ENCODE measurements at regions not wholly inside any gene's neighbourhood (a gene's known extent, or its start where the extent isn't known, plus 50 kb on each side); places are given as distances from the start of the nearest gene placed in this dataset.
"Not testable (repeated sequence)": the region's sequence is repeated elsewhere in the genome, so short reads cannot be mapped to it uniquely, and the experiment has no call there.

DNA sequence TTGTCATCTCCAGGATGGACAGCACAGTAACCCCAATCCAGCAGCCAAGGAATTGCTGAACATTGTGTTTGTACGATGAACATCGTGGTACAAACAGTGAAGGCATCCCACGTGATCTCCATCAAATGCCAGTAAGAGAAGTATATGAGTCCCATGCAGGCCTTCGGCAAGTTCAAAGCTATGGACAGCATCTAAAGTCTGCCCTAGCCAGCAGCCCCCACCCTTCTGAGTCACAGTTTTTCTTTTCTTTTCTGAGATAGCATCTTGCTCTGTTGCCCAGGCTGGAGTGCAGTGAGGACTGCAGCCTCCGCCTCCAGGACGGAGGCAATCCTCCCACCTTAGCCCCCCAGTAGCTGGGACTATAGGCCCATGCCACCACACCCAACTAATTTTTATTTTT lies 71.0 kb upstream of the SRD5A2 start:
- H3K27me3 ChIP-seq (ENCODE audit: insufficient read depth, low read length) = no peaks in the 10 kb centered on the region
- H3K4me3 ChIP-seq (ENCODE audit: low read length) = no peak overlapping the region
- H3K9me3 ChIP-seq (ENCODE audit: insufficient read depth, low read depth, low read length) = no peaks in the 10 kb centered on the region
- no peak overlapping the region for H3K27ac ChIP-seq (ENCODE audit: low read length)
- H3K36me3 ChIP-seq (ENCODE audit: insufficient read depth, low read depth, low read length) = no peaks in the 10 kb centered on the region
- H3K9ac ChIP-seq (ENCODE audit: low read depth, low read length) = no peak overlapping the region
- H3K4me1 ChIP-seq (ENCODE audit: insufficient read depth, low read length) = no peaks in the 10 kb centered on the region

DNA sequence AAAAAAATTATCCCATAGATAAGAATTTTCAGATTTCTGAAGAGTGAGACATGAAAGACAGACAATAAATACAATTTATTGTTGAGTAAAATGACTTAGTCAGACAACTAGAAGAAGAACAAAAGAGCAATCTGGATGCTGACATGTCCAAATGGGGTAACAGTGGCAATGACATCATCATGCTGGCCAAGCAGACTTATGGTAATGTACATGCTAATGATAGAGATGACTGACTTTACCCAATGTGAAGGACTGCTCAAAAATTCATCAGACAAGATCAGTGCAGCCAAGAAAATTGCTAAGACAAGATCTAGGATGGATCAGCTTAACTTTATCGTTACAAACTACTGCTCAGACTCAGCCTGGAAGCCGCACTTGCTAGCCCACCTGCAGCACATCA lies 70.5 kb upstream of the SRD5A2 start:
- H3K9me3 ChIP-seq (ENCODE audit: insufficient read depth, low read depth, low read length) = no peaks in the 10 kb centered on the region
- H3K27ac ChIP-seq (ENCODE audit: low read length) = no peak overlapping the region
- no peaks in the 10 kb centered on the region for H3K36me3 ChIP-seq (ENCODE audit: insufficient read depth, low read depth, low read length)
- no peaks in the 10 kb centered on the region for H3K27me3 ChIP-seq (ENCODE audit: insufficient read depth, low read length)
- no peak overlapping the region for H3K9ac ChIP-seq (ENCODE audit: low read depth, low read length)
- H3K4me1 ChIP-seq (ENCODE audit: insufficient read depth, low read length) = no peaks in the 10 kb centered on the region
- no peak overlapping the region for H3K4me3 ChIP-seq (ENCODE audit: low read length)

DNA sequence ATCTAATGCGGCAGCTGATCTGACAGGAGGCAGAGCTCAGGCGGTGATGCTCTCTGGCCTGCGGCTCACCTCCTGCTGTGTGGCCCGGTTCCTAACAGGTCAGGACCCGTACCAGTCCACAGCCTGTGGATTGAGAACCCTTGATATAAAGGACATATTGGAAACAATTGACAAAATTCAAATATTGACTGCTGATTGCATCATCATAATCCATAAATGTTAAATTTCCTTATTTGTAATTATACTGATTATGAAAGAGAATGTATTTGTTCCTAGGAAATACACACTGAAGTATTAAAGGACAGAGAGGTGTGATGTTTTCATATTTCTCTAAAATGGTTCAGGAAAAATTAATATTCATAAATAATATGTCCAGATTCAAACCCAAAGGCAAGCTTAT lies 63.8 kb upstream of the SRD5A2 start:
- Histone ChIP-seq H3K4me1 (ENCODE audit: insufficient read depth, low read length) (no peaks in the 10 kb centered on the region), H3K36me3 (ENCODE audit: insufficient read depth, low read depth, low read length) (no peaks in the 10 kb centered on the region), H3K27ac (ENCODE audit: low read length) (no peak overlapping the region), H3K9me3 (ENCODE audit: insufficient read depth, low read depth, low read length) (no peaks in the 10 kb centered on the region), H3K4me3 (ENCODE audit: low read length) (no peak overlapping the region), H3K9ac (ENCODE audit: low read depth, low read length) (no peak overlapping the region), H3K27me3 (ENCODE audit: insufficient read depth, low read length) (no peaks in the 10 kb centered on the region; the same call in 1 of the 2 replicates)

DNA sequence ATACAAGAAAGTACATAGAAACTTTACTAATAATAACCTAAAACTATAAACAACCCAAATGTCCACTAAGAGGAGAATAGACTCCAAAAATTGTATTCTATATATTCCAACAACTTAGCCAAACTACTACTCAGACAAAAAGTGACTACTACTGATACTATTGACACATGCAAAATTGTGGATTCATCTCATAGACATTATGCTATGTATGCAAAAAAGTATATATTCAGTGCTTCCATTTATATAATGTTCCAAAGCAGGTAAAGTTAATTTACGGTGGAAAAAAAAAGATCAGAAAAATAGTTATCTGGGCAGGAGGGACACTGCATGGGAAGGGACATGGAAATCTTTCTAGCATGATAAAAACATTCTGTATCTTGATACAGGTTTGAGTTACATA lies 62.0 kb upstream of the SRD5A2 start:
- Histone ChIP-seq H3K4me1 (ENCODE audit: insufficient read depth, low read length) (no peaks in the 10 kb centered on the region), H3K4me3 (ENCODE audit: low read length) (no peak overlapping the region), H3K27me3 (ENCODE audit: insufficient read depth, low read length) (no peaks in the 10 kb centered on the region; the same call in 1 of the 2 replicates), H3K36me3 (ENCODE audit: insufficient read depth, low read depth, low read length) (no peaks in the 10 kb centered on the region), H3K9me3 (ENCODE audit: insufficient read depth, low read depth, low read length) (no peaks in the 10 kb centered on the region), H3K9ac (ENCODE audit: low read depth, low read length) (no peak overlapping the region), H3K27ac (ENCODE audit: low read length) (no peak overlapping the region)

DNA sequence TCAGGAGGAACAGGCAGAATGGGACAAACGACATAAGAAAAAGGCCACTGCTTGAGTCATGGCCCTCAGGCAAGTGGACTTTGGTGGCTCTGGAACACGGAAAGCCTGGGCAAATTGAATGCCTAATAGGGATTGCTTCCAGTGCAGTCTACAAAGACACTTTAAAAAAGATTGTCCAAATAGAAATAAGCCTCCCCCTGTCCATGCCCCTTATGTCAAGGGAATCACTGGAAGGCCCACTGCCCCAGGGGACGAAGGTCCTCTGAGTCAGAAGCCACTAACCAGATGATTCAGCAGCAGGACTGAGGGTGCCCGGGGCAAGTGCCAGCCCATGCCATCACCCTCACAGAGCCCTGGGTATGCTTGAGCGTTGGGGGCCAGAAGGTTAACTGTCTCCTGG lies 51.5 kb upstream of the SRD5A2 start:
- not testable (repeated sequence) for H3K4me1 ChIP-seq (ENCODE audit: insufficient read depth, low read length); H3K27me3 ChIP-seq (ENCODE audit: insufficient read depth, low read length); H3K27ac ChIP-seq (ENCODE audit: low read length); H3K36me3 ChIP-seq (ENCODE audit: insufficient read depth, low read depth, low read length); H3K9ac ChIP-seq (ENCODE audit: low read depth, low read length); H3K4me3 ChIP-seq (ENCODE audit: low read length)
- peaks cover 13% of the 10 kb centered on the region for H3K9me3 ChIP-seq (ENCODE audit: insufficient read depth, low read depth, low read length)
